Common myeloid progenitor, CD34-positive (primary cell): ENCODE measurements at regions not wholly inside any gene's neighbourhood (a gene's known extent, or its start where the extent isn't known, plus 50 kb on each side); places are given as distances from the start of the nearest gene placed in this dataset.

Source experiments
- CTCF ChIA-PET: fragments of 350-600 bp; sonication (Branson Sonifier 250); formaldehyde crosslinking; loops from one replicate; lab custom pipeline; 2021; ENCODE audit warnings: antibody characterized with exemption; lab: Charles Lee
- POLR2A ChIA-PET: fragments of 350-600 bp; sonication (Branson Sonifier 250); formaldehyde crosslinking; loops from one replicate; lab custom pipeline; 2021; ENCODE audit warnings: antibody characterized with exemption; lab: Charles Lee
- DNase-seq, 3 donors: peaks; one replicate each; pipeline versions ENCODE4 v3.0.0 to v3.0.0-alpha.2; 2013
- H3K27ac ChIP-seq, 2 experiments: 1 replicate in 1 of 2; 2 replicates in 1 of 2; pipeline ENCODE4 v1.7.0; 2013; ENCODE audit warnings: inconsistent platforms in 2 of 2, low read length in 2 of 2, mild to moderate bottlenecking in 2 of 2, low read depth in 1 of 2, moderate library complexity in 1 of 2; ENCODE audit not compliant: severe bottlenecking in 2 of 2, insufficient read depth in 1 of 2, poor library complexity in 1 of 2
- H3K27me3 ChIP-seq, 5 experiments: replicated peaks in 2 of 5; 1 replicate in 3 of 5; 2 replicates in 2 of 5; pipeline versions ENCODE4 v1.6.1 to v1.7.0; 2013; ENCODE audit warnings: low read length in 4 of 5, mild to moderate bottlenecking in 2 of 5, moderate library complexity in 2 of 5, inconsistent platforms in 1 of 5; ENCODE audit not compliant: insufficient read depth in 5 of 5, control insufficient read depth in 4 of 5
- H3K36me3 ChIP-seq, 4 experiments: 1 replicate in 2 of 4; 2 replicates in 2 of 4; pipeline versions ENCODE4 v1.6.1 to v1.7.0; 2013; ENCODE audit warnings: low read length in 3 of 4, control low read depth in 1 of 4, mild to moderate bottlenecking in 1 of 4; ENCODE audit not compliant: control insufficient read depth in 4 of 4, insufficient read depth in 4 of 4
- H3K4me1 ChIP-seq, 4 experiments: 1 replicate in 3 of 4; 2 replicates in 1 of 4; pipeline versions ENCODE4 v1.6.1 to v1.7.1; 2013; ENCODE audit warnings: low read length in 3 of 4, mild to moderate bottlenecking in 3 of 4, control low read depth in 1 of 4, inconsistent platforms in 1 of 4, moderate library complexity in 1 of 4; ENCODE audit not compliant: control insufficient read depth in 4 of 4, insufficient read depth in 4 of 4; ENCODE audit errors: control extremely low read depth in 1 of 4
- H3K4me3 ChIP-seq, 7 experiments: 1 replicate in 4 of 7; 2 replicates in 3 of 7; pipeline versions ENCODE4 v1.5.1 to v1.7.0; 2013; ENCODE audit warnings: mild to moderate bottlenecking in 7 of 7, low read length in 6 of 7, moderate library complexity in 6 of 7, inconsistent platforms in 2 of 7, low read depth in 2 of 7, control low read depth in 1 of 7; ENCODE audit not compliant: insufficient read depth in 4 of 7, control insufficient read depth in 1 of 7; ENCODE audit errors: extremely low read depth in 1 of 7
- H3K9me3 ChIP-seq, 5 experiments: 1 replicate in 4 of 5; 2 replicates in 1 of 5; pipeline versions ENCODE4 v1.6.1 to v1.7.1; 2013; ENCODE audit warnings: low read length in 4 of 5, mild to moderate bottlenecking in 2 of 5, inconsistent platforms in 1 of 5, low read depth in 1 of 5, moderate library complexity in 1 of 5; ENCODE audit not compliant: control insufficient read depth in 4 of 5, insufficient read depth in 2 of 5; ENCODE audit errors: control extremely low read depth in 1 of 5
- WGBS: methylation state at CpG from one replicate; pipeline ENCODE4 v1.1.5; 2013; ENCODE audit not compliant: insufficient coverage; 5-methylcytosine and 5-hydroxymethylcytosine counted together

DNA sequence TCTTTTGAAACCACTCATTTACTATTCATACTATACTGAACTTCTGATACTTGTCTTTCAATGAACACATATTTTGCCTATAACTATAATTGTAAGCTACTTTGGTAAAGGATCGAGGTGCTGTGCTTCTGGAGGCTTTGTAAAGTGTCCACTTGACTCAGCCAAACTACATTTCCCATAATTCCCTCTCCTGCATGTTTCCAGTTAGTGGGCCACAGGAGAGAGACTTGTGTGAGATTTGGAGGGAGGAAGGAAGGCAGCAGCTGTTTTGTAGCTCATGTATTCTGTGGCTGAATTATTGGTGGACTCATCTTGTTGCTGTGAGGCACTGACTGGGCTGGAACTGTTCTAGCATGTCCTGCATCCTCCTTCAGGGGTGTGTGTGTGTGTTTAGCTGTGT is 328.8 kb downstream of the ARL6IP6 start:
- WGBS: no CpG with 5 or more reads among the region's 1 CpG
- H3K9me3 ChIP-seq: peaks cover 0 to 2% (median 0%) of the 10 kb centered on the region in 5 experiments
- H3K27me3 ChIP-seq: no peaks in the 10 kb centered on the region
- ChIA-PET POLR2A (no interaction called here), CTCF (no interaction called here)
- no peak overlapping the region for H3K4me3 ChIP-seq
- no peaks in the 10 kb centered on the region for H3K4me1 ChIP-seq
- H3K36me3 ChIP-seq: no peaks in the 10 kb centered on the region
- no peak overlapping the region for H3K27ac ChIP-seq
- DNase-seq: no peak

DNA sequence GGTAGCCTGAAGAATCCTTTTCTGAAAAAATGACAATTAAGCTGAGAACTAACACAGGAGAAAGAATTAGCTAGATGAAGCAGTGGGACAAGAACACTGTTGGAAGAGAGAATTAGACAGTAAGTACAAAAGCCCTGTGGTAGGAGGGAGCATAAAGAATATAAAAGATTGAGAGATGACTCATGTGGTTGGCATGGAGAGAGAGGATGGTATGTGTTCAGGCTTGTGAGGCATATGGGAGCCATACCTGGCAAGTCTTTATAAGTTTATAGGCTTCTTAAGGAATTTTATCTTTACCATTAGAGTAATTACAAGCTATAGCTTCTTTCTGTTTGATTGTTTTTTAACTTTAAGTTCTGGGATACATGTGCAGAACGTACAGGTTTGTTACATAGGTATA is 325.0 kb downstream of the ARL6IP6 start:
- Histone ChIP-seq H3K27me3 (no peaks in the 10 kb centered on the region), H3K9me3 (no peaks in the 10 kb centered on the region), H3K27ac (no peak overlapping the region), H3K36me3 (no peaks in the 10 kb centered on the region), H3K4me1 (no peaks in the 10 kb centered on the region), H3K4me3 (no peak overlapping the region)
- POLR2A ChIA-PET: no interaction called here
- DNase-seq: no peak
- CTCF ChIA-PET: no interaction called here
- no CpG with 5 or more reads among the region's 1 CpG for WGBS

DNA sequence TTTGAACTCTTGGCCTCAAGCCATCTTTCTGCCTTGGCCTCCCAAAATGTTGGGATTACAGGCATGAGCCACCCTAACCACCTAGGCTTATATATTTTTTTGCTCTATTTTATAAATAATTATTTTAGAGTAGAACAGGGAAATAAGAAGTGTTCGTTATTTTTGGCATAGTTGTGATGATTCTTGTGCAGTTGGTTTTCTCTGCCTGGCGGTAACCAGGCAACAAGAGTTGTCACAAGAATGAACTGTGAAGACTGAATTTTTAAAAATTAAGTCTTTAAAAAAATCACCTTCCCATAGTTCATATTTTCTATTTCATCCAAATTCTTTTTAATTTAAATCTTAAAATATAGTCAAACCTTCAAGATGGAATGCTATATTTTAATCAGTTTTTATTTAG is 310.2 kb downstream of the ARL6IP6 start:
- no peaks in the 10 kb centered on the region for H3K9me3 ChIP-seq
- H3K4me1 ChIP-seq: no peaks in the 10 kb centered on the region
- no peak overlapping the region for H3K4me3 ChIP-seq
- no peaks in the 10 kb centered on the region for H3K27me3 ChIP-seq
- POLR2A ChIA-PET: no interaction called here
- no peaks in the 10 kb centered on the region for H3K36me3 ChIP-seq
- H3K27ac ChIP-seq: no peak overlapping the region
- DNase-seq: no peak
- no CpG with 5 or more reads among the region's 2 CpGs for WGBS
- CTCF ChIA-PET: no interaction called here

DNA sequence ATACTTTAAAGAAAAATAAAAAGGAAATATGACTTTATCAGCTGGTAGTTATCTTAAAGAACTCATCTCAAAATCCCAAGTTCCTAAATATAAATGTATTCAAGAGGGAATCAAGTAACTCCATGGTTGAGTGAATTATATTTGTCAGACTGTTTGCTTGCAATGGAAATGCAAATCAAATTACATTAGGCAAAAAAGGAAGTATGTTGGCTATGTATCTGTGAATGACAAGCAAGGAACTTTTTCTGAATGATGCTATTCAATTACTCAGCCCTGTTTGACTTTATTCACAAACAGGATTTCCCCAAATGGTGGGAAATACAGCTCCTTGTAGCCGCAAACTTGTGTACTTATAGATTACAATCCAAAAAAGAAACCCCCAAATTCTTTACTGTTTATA is 309.1 kb downstream of the ARL6IP6 start:
- Histone ChIP-seq H3K4me3 (no peak overlapping the region), H3K9me3 (no peaks in the 10 kb centered on the region), H3K27ac (no peak overlapping the region), H3K4me1 (no peaks in the 10 kb centered on the region), H3K27me3 (no peaks in the 10 kb centered on the region), H3K36me3 (no peaks in the 10 kb centered on the region)
- CTCF ChIA-PET: no interaction called here
- POLR2A ChIA-PET: no interaction called here
- no peak for DNase-seq
- WGBS: no CpG with 5 or more reads among the region's 1 CpG

- CTCF ChIA-PET: no interaction called here
- Histone ChIP-seq H3K4me3 (no peak overlapping the region), H3K9me3 (peaks cover 0 to 6% (median 1%) of the 10 kb centered on the region in 5 experiments), H3K27me3 (no peaks in the 10 kb centered on the region), H3K4me1 (no peaks in the 10 kb centered on the region), H3K36me3 (no peaks in the 10 kb centered on the region), H3K27ac (no peak overlapping the region)
- POLR2A ChIA-PET: no interaction called here
- WGBS: 92% methylated on average over 2 of the region's 2 CpGs
- no peak for DNase-seq
Observed at GRCh38 chr2:153020201-153020600, 301.8 kb downstream of the ARL6IP6 start.

DNA sequence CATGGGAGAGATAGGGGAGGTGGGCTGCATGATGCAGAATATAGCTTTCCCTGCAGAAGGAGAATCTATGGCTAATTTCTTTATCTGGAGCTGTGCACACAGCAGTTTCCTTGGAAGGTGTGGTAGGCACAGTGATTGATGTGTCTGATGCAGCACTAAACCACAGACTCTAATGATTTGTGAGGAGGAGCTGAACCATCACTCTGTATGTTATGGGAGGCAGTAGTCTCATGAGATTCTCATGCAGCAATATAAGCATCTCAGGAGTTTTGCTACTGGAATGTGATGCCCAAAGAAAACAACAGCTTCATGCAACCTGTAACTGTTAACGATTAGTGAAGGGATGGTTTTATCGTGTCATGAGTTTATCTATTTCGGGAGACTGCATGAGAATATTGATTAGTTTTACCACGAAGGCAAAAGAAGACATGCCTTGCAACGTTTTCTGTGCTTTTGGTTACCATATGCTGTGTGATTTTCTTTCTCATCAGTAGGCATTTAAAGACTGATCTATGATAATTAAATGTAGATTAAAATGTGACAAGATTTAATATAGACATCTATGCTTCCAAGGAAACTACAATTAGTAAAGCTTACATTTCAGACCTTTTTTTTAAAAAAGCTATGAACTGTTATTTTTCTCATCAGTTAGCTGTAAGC is 286.8 kb downstream of the ARL6IP6 start:
- CTCF ChIA-PET: interaction anchor here (1.5 kb wide), 1 partner anchor 12 kb away, joined by 3 read pairs; no protein-coding TSS in a partner anchor
- no peak overlapping the region for H3K4me3 ChIP-seq
- H3K27me3 ChIP-seq: no peaks in the 10 kb centered on the region
- H3K4me1 ChIP-seq: no peaks in the 10 kb centered on the region
- POLR2A ChIA-PET: no interaction called here
- no peak for DNase-seq
- no peaks in the 10 kb centered on the region for H3K9me3 ChIP-seq
- 98% methylated on average over 5 of the region's 5 CpGs for WGBS
- H3K27ac ChIP-seq: no peak overlapping the region
- no peaks in the 10 kb centered on the region for H3K36me3 ChIP-seq

- CTCF ChIA-PET: interaction anchor here (1.5 kb wide), 1 partner anchor 13 kb away, joined by 3 read pairs; no protein-coding TSS in a partner anchor
- WGBS: 88% methylated on average over 3 of the region's 3 CpGs
Observed at GRCh38 chr2:153004627-153005026, 286.2 kb downstream of the ARL6IP6 start.

More at GRCh38 chr2:153004627-153005026, 286.2 kb downstream of the ARL6IP6 start:
- H3K27me3 ChIP-seq: no peaks in the 10 kb centered on the region
- no peak overlapping the region for H3K4me3 ChIP-seq
- no peak overlapping the region for H3K27ac ChIP-seq
- POLR2A ChIA-PET: no interaction called here
- H3K9me3 ChIP-seq: no peaks in the 10 kb centered on the region
- H3K4me1 ChIP-seq: no peaks in the 10 kb centered on the region
- no peak for DNase-seq
- H3K36me3 ChIP-seq: no peaks in the 10 kb centered on the region
